AG04450 (cell line): ENCODE measurements at regions not wholly inside any gene's neighbourhood (a gene's known extent, or its start where the extent isn't known, plus 50 kb on each side); places are given as distances from the start of the nearest gene placed in this dataset.

Source experiments
- CTCF ChIA-PET: fragments of 300-600, 350-600 bp; formaldehyde crosslinking; extraction: SDS; loops from one replicate; lab custom pipeline; 2022; ENCODE audit warnings: antibody characterized with exemption, inconsistent platforms; lab: Charles Lee
- POLR2A ChIA-PET: fragments of 350-600 bp; formaldehyde crosslinking; extraction: SDS; loops from one replicate; lab custom pipeline; 2021; ENCODE audit warnings: antibody characterized with exemption, inconsistent platforms; lab: Yijun Ruan, JAX
- DNase-seq: peaks from one replicate; pipeline ENCODE4 v3.0.0-alpha.2; 2011; ENCODE audit warnings: low read depth, low spot score
- H3K27ac ChIP-seq: one replicate; pipeline ENCODE4 v1.5.1; 2012; ENCODE audit warnings: low read depth, low read length, control low read depth
- H3K27me3 ChIP-seq: one replicate; pipeline ENCODE4 v1.6.0; 2012; ENCODE audit warnings: low read length; ENCODE audit not compliant: control insufficient read depth, insufficient read depth
- H3K4me3 ChIP-seq: 2 replicates; pipeline ENCODE4 v1.5.1; 2011; ENCODE audit warnings: mild to moderate bottlenecking, low read depth, low read length, control low read depth
- H3K9me3 ChIP-seq: 2 replicates; pipeline ENCODE4 v1.5.1; 2012; ENCODE audit warnings: low read length; ENCODE audit not compliant: control insufficient read depth, insufficient read depth
- CTCF ChIP-seq: IDR thresholded peaks from 2 replicates; pipeline ENCODE4 v1.5.1; 2011; ENCODE audit warnings: low read depth, low read length, control low read depth, inconsistent platforms

GRCh38 chr1:96519851-96520578, 201.6 kb upstream of the PTBP2 start:
- no peak for DNase-seq
- Histone ChIP-seq H3K4me3 (no peak overlapping the region), H3K27me3 (no peaks in the 10 kb centered on the region), H3K9me3 (no peaks in the 10 kb centered on the region; the same call in 1 of the 2 replicates), H3K27ac (no peak overlapping the region)
- TF ChIP-seq CTCF, result no peak
- CTCF ChIA-PET, result no interaction called here
- POLR2A ChIA-PET, result no interaction called here

GRCh38 chr1:96520579-96520947, 201.0 kb upstream of the PTBP2 start:
- Histone ChIP-seq H3K27me3 (no peaks in the 10 kb centered on the region), H3K4me3 (no peak overlapping the region), H3K27ac (no peak overlapping the region), H3K9me3 (no peaks in the 10 kb centered on the region; the same call in 1 of the 2 replicates)
- CTCF ChIA-PET, result interaction anchor here (0.6 kb wide), 1 partner anchor 97 kb away, joined by 3 read pairs; no protein-coding TSS in a partner anchor
- TF ChIP-seq CTCF, result no peak
- POLR2A ChIA-PET, result no interaction called here
- DNase-seq, result no peak

- TF ChIP-seq CTCF, result no peak
- no peak for DNase-seq
- H3K27ac ChIP-seq, result no peak overlapping the region
- CTCF ChIA-PET, result interaction anchor here (0.6 kb wide), 1 partner anchor 96 kb away, joined by 3 read pairs; no protein-coding TSS in a partner anchor
- H3K4me3 ChIP-seq, result no peak overlapping the region
- no peaks in the 10 kb centered on the region for H3K27me3 ChIP-seq
- H3K9me3 ChIP-seq, result no peaks in the 10 kb centered on the region; the same call in 1 of the 2 replicates
- POLR2A ChIA-PET, result no interaction called here
These were observed 200.6 kb upstream of the PTBP2 start for GRCh38 chr1:96521010-96521409.

GRCh38 chr1:96521994-96522760, 199.4 kb upstream of the PTBP2 start:
- DNase-seq, result no peak
- Histone ChIP-seq H3K9me3 (no peaks in the 10 kb centered on the region; the same call in 1 of the 2 replicates), H3K4me3 (no peak overlapping the region), H3K27ac (no peak overlapping the region), H3K27me3 (no peaks in the 10 kb centered on the region)
- ChIA-PET CTCF (interaction anchor here (0.7 kb wide), 1 partner anchor 205 kb away, joined by 7 read pairs; no protein-coding TSS in a partner anchor), POLR2A (no interaction called here)
- no peak for TF ChIP-seq CTCF

- DNase-seq, result no peak
- Histone ChIP-seq H3K27me3 (no peaks in the 10 kb centered on the region), H3K9me3 (no peaks in the 10 kb centered on the region; the same call in 1 of the 2 replicates), H3K27ac (no peak overlapping the region), H3K4me3 (no peak overlapping the region)
- no peak for TF ChIP-seq CTCF
- ChIA-PET CTCF (no interaction called here), POLR2A (no interaction called here)
These were observed 198.7 kb upstream of the PTBP2 start for GRCh38 chr1:96522927-96523326.
